Small intestine (tissue), 7 donors: ENCODE measurements at regions not wholly inside any gene's neighbourhood (a gene's known extent, or its start where the extent isn't known, plus 50 kb on each side); places are given as distances from the start of the nearest gene placed in this dataset.
A peak's percentile ranks its signal among the peaks of the same experiment; 100 is the strongest.

Experiments
- DNase-seq, 2 donors: peaks; one replicate each; pipeline versions ENCODE4 v3.0.0 to v3.0.0-alpha.2; 2013
- FAIRE-seq: peaks from 2 replicates; lab custom pipeline; 2012; peaks lifted over from hg19 to GRCh38; lab: Jason Lieb, UNC
- H3K27ac ChIP-seq, 3 donors: one replicate each; pipeline ENCODE4 v1.5.1; 2013; ENCODE audit warnings: low read length in 2 of 3, mild to moderate bottlenecking in 2 of 3, control low read depth in 1 of 3, inconsistent platforms in 1 of 3, low read depth in 1 of 3, moderate library complexity in 1 of 3
- H3K27me3 ChIP-seq, 3 donors: one replicate each; pipeline ENCODE4 v1.6.1; 2013; ENCODE audit warnings: low read length in 3 of 3, inconsistent platforms in 1 of 3; ENCODE audit not compliant: control insufficient read depth in 3 of 3, insufficient read depth in 3 of 3
- H3K36me3 ChIP-seq, 3 donors: one replicate each; pipeline ENCODE4 v1.6.1; 2013; ENCODE audit warnings: low read length in 3 of 3, inconsistent platforms in 1 of 3, low read depth in 1 of 3, mild to moderate bottlenecking in 1 of 3, moderate library complexity in 1 of 3; ENCODE audit not compliant: control insufficient read depth in 3 of 3, insufficient read depth in 2 of 3
- H3K4me1 ChIP-seq, 3 donors: one replicate each; pipeline ENCODE4 v1.6.1; 2013; ENCODE audit warnings: low read length in 2 of 3, inconsistent platforms in 1 of 3, low read depth in 1 of 3, mild to moderate bottlenecking in 1 of 3, moderate library complexity in 1 of 3; ENCODE audit not compliant: control insufficient read depth in 3 of 3, insufficient read depth in 2 of 3
- H3K4me3 ChIP-seq, 3 donors: one replicate each; pipeline ENCODE4 v1.5.1; 2013; ENCODE audit warnings: low read length in 3 of 3, control low read depth in 1 of 3, inconsistent platforms in 1 of 3, low read depth in 1 of 3, mild to moderate bottlenecking in 1 of 3, moderate library complexity in 1 of 3
- H3K9me3 ChIP-seq, 2 donors: one replicate each; pipeline ENCODE4 v1.6.1; 2013; ENCODE audit warnings: low read depth in 1 of 2, low read length in 1 of 2; ENCODE audit not compliant: control insufficient read depth in 2 of 2, insufficient read depth in 1 of 2
- WGBS, 3 donors: extraction: QIAGEN DNeasy Blood & Tissue Kit; methylation state at CpG; one replicate each; pipeline ENCODE4 v1.1.7; 2013; 5-methylcytosine and 5-hydroxymethylcytosine counted together
- donor health status: healthy with polysubstance abuse.
- donor health status: control.
- donor health status: control.
- donor health status: Bipolar disorder and iron deficiency.
- donor health status: healthy.

DNA sequence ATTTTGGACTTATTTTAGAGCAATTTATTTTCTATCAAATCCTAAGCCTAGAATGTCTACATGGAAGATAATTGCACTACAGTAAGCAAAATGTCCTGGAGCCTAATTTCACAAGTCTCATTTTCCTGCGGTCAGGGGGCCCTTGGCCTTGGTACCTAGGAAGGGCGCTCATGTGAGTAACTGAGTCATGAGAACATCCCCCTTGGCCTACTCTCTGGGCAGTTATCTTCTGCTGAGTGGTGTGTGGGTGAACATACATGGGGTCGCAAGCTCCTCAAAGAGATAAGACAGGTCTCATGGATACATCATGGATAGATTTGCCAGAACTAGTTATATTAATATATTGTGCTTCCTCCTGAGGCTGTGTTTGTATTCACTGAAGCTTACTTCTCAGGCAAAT is 211.2 kb upstream of the MARCKS start:
- FAIRE-seq (no peak), DNase-seq (no peak)
- Histone ChIP-seq H3K27me3 (no peaks in the 10 kb centered on the region), H3K36me3 (no peaks in the 10 kb centered on the region), H3K4me1 (peaks cover 0 to 52% (median 4%) of the 10 kb centered on the region in 3 donors), H3K4me3 (no peak overlapping the region), H3K9me3 (no peaks in the 10 kb centered on the region), H3K27ac (peak overlapping the region in 2 of 3 donors; percentile 54 to 74)
- 93 to 96% (median 93%) methylated on average over 3 of the region's 3 CpGs for WGBS, 3 donors

GRCh38 chr6:113646701-113647100 is 210.4 kb upstream of the MARCKS start:
- no peak for FAIRE-seq

GRCh38 chr6:113647143-113647889 is 209.8 kb upstream of the MARCKS start:
- DNase-seq (no peak), FAIRE-seq (no peak)
- Histone ChIP-seq H3K4me3 (no peak overlapping the region), H3K4me1 (peaks cover 0 to 41% (median 4%) of the 10 kb centered on the region in 3 donors), H3K36me3 (no peaks in the 10 kb centered on the region), H3K9me3 (no peaks in the 10 kb centered on the region), H3K27ac (peak overlapping the region in 1 of 3 donors; percentile 52), H3K27me3 (no peaks in the 10 kb centered on the region)
- WGBS, 3 donors, result 69 to 86% (median 81%) methylated on average over 4 of the region's 4 CpGs

More at GRCh38 chr6:113646701-113647100, 210.4 kb upstream of the MARCKS start:
- H3K4me3 ChIP-seq, result no peak overlapping the region
- no peaks in the 10 kb centered on the region for H3K27me3 ChIP-seq
- H3K4me1 ChIP-seq, result peaks cover 0 to 46% (median 4%) of the 10 kb centered on the region in 3 donors
- no peaks in the 10 kb centered on the region for H3K9me3 ChIP-seq
- WGBS, 3 donors, result 66 to 86% (median 73%) methylated on average over 4 of the region's 4 CpGs
- no peaks in the 10 kb centered on the region for H3K36me3 ChIP-seq
- DNase-seq, result no peak
- no peak overlapping the region for H3K27ac ChIP-seq

DNA sequence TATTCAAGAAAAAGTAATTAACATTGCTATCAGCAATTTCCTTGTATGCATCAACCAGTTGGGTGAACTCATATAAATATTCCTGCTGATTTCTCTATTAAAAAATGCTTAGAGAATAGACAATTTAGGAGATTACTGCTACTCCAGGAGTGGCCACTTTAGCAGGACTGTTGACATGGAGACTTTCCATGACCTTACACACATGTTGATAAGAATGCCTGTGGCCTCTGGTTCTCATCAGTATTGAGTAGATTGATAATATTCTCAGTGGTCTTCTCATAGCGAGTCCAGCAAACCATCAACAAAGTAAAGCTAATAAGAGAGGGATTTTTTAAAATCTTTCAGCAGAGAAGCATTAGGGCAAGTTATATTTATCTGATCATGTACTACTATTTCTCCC is 208.4 kb upstream of the MARCKS start:
- Histone ChIP-seq H3K27ac (no peak overlapping the region), H3K4me3 (no peak overlapping the region), H3K4me1 (peaks cover 0 to 32% (median 4%) of the 10 kb centered on the region in 3 donors), H3K27me3 (no peaks in the 10 kb centered on the region), H3K36me3 (no peaks in the 10 kb centered on the region), H3K9me3 (no peaks in the 10 kb centered on the region)
- 80 to 89% (median 88%) methylated on average over 1 of the region's 1 CpG for WGBS, 3 donors
- DNase-seq (no peak), FAIRE-seq (no peak)

GRCh38 chr6:113649276-113649675 is 207.9 kb upstream of the MARCKS start:
- no peak overlapping the region for H3K4me3 ChIP-seq
- peak in 1 of 2 donors; percentile 31 for DNase-seq
- H3K27ac ChIP-seq, result no peak overlapping the region
- no peak for FAIRE-seq
- WGBS, 3 donors, result 10 to 34% (median 14%) methylated on average over 6 of the region's 6 CpGs
- H3K9me3 ChIP-seq, result no peaks in the 10 kb centered on the region
- no peaks in the 10 kb centered on the region for H3K36me3 ChIP-seq
- H3K27me3 ChIP-seq, result no peaks in the 10 kb centered on the region
- peaks cover 0 to 28% (median 5%) of the 10 kb centered on the region in 3 donors for H3K4me1 ChIP-seq

- H3K27me3 ChIP-seq, result no peaks in the 10 kb centered on the region
- DNase-seq (no peak), FAIRE-seq (no peak)
- H3K9me3 ChIP-seq, result no peaks in the 10 kb centered on the region
- H3K27ac ChIP-seq, result no peak overlapping the region
- 64 to 75% (median 72%) methylated on average over 6 of the region's 6 CpGs for WGBS, 3 donors
- no peaks in the 10 kb centered on the region for H3K36me3 ChIP-seq
- no peak overlapping the region for H3K4me3 ChIP-seq
- H3K4me1 ChIP-seq, result peaks cover 0 to 22% (median 6%) of the 10 kb centered on the region in 3 donors
Observed at GRCh38 chr6:113649880-113650609, 207.1 kb upstream of the MARCKS start.

DNA sequence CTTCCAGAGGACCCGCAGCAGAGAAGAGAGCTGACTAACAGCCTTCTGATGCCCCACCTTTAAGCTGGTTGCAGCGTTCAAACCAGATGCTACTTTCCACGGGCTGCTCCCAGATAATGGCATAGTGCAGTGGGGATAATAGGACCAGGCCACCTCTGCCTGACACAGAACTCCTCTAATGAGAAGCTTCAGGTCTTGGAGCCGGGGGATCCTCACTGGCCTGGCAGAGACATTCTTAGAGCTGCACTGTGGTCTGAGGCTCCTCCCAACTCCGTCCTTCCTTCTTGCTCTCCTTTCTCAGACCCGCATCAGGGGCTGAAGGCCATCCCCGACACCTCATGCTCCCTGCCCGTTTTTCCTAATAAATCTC is 206.6 kb upstream of the MARCKS start:
- Histone ChIP-seq H3K27me3 (no peaks in the 10 kb centered on the region), H3K27ac (no peak overlapping the region), H3K9me3 (no peaks in the 10 kb centered on the region), H3K4me3 (no peak overlapping the region), H3K36me3 (no peaks in the 10 kb centered on the region), H3K4me1 (peaks cover 0 to 16% (median 3%) of the 10 kb centered on the region in 3 donors)
- FAIRE-seq (no peak), DNase-seq (no peak)
- WGBS, 3 donors, result 89 to 93% (median 91%) methylated on average over 8 of the region's 8 CpGs

DNA sequence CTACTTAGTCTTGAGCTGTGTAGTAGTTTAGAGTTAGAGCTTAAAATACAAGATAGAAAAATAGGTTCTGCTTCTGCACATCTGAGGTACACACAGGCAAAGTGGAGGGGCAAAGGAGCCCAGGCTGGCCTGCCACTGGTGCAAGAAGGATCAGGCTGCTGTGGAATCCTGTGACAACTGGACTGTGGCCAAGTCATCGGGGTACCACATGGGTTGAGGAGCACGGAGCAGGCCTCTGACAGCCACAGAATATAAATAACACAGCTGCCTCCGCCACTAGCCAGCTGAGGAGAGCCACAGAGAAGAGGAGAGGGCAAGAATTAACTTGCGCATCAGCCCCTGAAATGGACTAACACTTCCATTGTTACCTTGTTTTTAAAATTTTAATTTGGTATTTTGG is 206.0 kb upstream of the MARCKS start:
- Histone ChIP-seq H3K4me1 (peaks cover 0 to 11% (median 2%) of the 10 kb centered on the region in 3 donors), H3K4me3 (no peak overlapping the region), H3K27ac (no peak overlapping the region), H3K9me3 (no peaks in the 10 kb centered on the region), H3K27me3 (no peaks in the 10 kb centered on the region), H3K36me3 (no peaks in the 10 kb centered on the region)
- FAIRE-seq (no peak), DNase-seq (no peak)
- WGBS, 3 donors, result 47 to 67% (median 61%) methylated on average over 4 of the region's 4 CpGs
